ENCODE measurements at regions not wholly inside any gene's neighbourhood (a gene's known extent, or its start where the extent isn't known, plus 50 kb on each side); places are given as distances from the start of the nearest gene placed in this dataset.

- Histone ChIP-seq H3K9me3 (ENCODE audit: low read length) (no peaks in the 10 kb centered on the region), H3K4me3 (ENCODE audit: low read length) (no peak overlapping the region), H3K9ac (ENCODE audit: low read length) (no peak overlapping the region), H3K36me3 (ENCODE audit: insufficient read depth, low read length) (no peaks in the 10 kb centered on the region), H3K9me2 (ENCODE audit: insufficient read depth, low read length) (no peaks in the 10 kb centered on the region), H3K27ac (ENCODE audit: low read length) (no peak overlapping the region), H4K20me1 (ENCODE audit: insufficient read depth) (no peaks in the 10 kb centered on the region), H2AFZ (ENCODE audit: low read depth, low read length) (no peak overlapping the region), H3K79me2 (replicated peaks; ENCODE audit: insufficient read depth, low read length) (no peaks in the 10 kb centered on the region), H3F3A (ENCODE audit: insufficient read depth, low read length, poor library complexity, severe bottlenecking) (no peaks in the 10 kb centered on the region), H3K27me3 (ENCODE audit: insufficient read depth, low read depth, low read length) (no peaks in the 10 kb centered on the region), H3K4me2 (ENCODE audit: low read length) (no peak overlapping the region)
- TF ChIP-seq REST (IDR thresholded peaks at IDR 0.05; ENCODE audit: borderline replicate concordance) (no peak), EZH2 (IDR thresholded peaks at IDR 0.05; ENCODE audit: borderline replicate concordance, insufficient read depth, low read length, poor library complexity, severe bottlenecking) (no peak), TAF1 (IDR thresholded peaks at IDR 0.05; ENCODE audit: low read depth) (no peak), SMC3 (conservative IDR thresholded peaks at IDR 0.05; ENCODE audit: poor library complexity) (no peak), POLR2AphosphoS5 (IDR thresholded peaks at IDR 0.05) (no peak)
These were observed 95.7 kb downstream of the RHOU start for GRCh38 chr1:228830954-228831481.

GRCh38 chr1:228833911-228834688 lies 98.8 kb downstream of the RHOU start:
- H4K20me1 ChIP-seq (ENCODE audit: insufficient read depth): no peaks in the 10 kb centered on the region
- no peak overlapping the region for H3K4me3 ChIP-seq (ENCODE audit: low read length)
- H3K9me2 ChIP-seq (ENCODE audit: insufficient read depth, low read length): no peaks in the 10 kb centered on the region
- no peak overlapping the region for H3K4me2 ChIP-seq (ENCODE audit: low read length)
- H3F3A ChIP-seq (ENCODE audit: insufficient read depth, low read length, poor library complexity, severe bottlenecking): no peaks in the 10 kb centered on the region
- H3K36me3 ChIP-seq (ENCODE audit: insufficient read depth, low read length): no peaks in the 10 kb centered on the region
- H3K79me2 ChIP-seq (replicated peaks; ENCODE audit: insufficient read depth, low read length): no peaks in the 10 kb centered on the region
- no peak overlapping the region for H3K27ac ChIP-seq (ENCODE audit: low read length)
- no peaks in the 10 kb centered on the region for H3K9me3 ChIP-seq (ENCODE audit: low read length)
- H3K27me3 ChIP-seq (ENCODE audit: insufficient read depth, low read depth, low read length): no peaks in the 10 kb centered on the region
- no peak overlapping the region for H3K9ac ChIP-seq (ENCODE audit: low read length)
- H2AFZ ChIP-seq (ENCODE audit: low read depth, low read length): no peak overlapping the region
- TF ChIP-seq REST (IDR thresholded peaks at IDR 0.05; ENCODE audit: borderline replicate concordance): no peak
- TF ChIP-seq RAD21 (conservative IDR thresholded peaks at IDR 0.05): no peak
- TF ChIP-seq EZH2 (IDR thresholded peaks at IDR 0.05; ENCODE audit: borderline replicate concordance, insufficient read depth, low read length, poor library complexity, severe bottlenecking): no peak
- TF ChIP-seq SMC3 (conservative IDR thresholded peaks at IDR 0.05; ENCODE audit: poor library complexity): no peak
- no peak for TF ChIP-seq POLR2AphosphoS5 (IDR thresholded peaks at IDR 0.05)
- TF ChIP-seq EP300 (conservative IDR thresholded peaks at IDR 0.05; ENCODE audit: poor library complexity, severe bottlenecking): no peak
- TF ChIP-seq CTCF (IDR thresholded peaks at IDR 0.05; ENCODE audit: poor library complexity, severe bottlenecking): no peak
- no peak for TF ChIP-seq MXI1 (conservative IDR thresholded peaks at IDR 0.05; ENCODE audit: poor library complexity, severe bottlenecking)
- TF ChIP-seq TAF1 (IDR thresholded peaks at IDR 0.05; ENCODE audit: low read depth): no peak
